ENCODE measurements at regions not wholly inside any gene's neighbourhood (a gene's known extent, or its start where the extent isn't known, plus 50 kb on each side); places are given as distances from the start of the nearest gene placed in this dataset.
"Not testable (repeated sequence)": the region's sequence is repeated elsewhere in the genome, so short reads cannot be mapped to it uniquely, and the experiment has no call there.

- no peak for DNase-seq (ENCODE audit: low spot score)
These were observed 336.6 kb downstream of the HGF start for GRCh38 chr7:81433206-81433605.

- DNase-seq (ENCODE audit: low spot score) = no peak
These were observed 339.1 kb downstream of the HGF start for GRCh38 chr7:81430761-81431160.

- no peak for DNase-seq (ENCODE audit: low spot score)
These were observed 339.7 kb downstream of the HGF start for GRCh38 chr7:81430150-81430549.

- DNase-seq (ENCODE audit: low spot score) = no peak
These were observed 342.4 kb downstream of the HGF start for GRCh38 chr7:81427461-81427860.

- no peak for DNase-seq (ENCODE audit: low spot score)
These were observed 349.2 kb downstream of the HGF start for GRCh38 chr7:81420526-81421226.

GRCh38 chr7:81419731-81420130, 350.1 kb downstream of the HGF start:
- no peak for DNase-seq (ENCODE audit: low spot score)

GRCh38 chr7:81416659-81417058, 353.2 kb downstream of the HGF start:
- no peak for DNase-seq (ENCODE audit: low spot score)

- DNase-seq (ENCODE audit: low spot score) = no peak
These were observed 354.7 kb downstream of the HGF start for GRCh38 chr7:81415181-81415580.

GRCh38 chr7:81414411-81414810, 355.4 kb downstream of the HGF start:
- DNase-seq (ENCODE audit: low spot score) = no peak

- no peak for DNase-seq (ENCODE audit: low spot score)
These were observed 359.3 kb downstream of the HGF start for GRCh38 chr7:81410471-81411117.

- DNase-seq (ENCODE audit: low spot score) = no peak
These were observed 361.1 kb downstream of the HGF start for GRCh38 chr7:81408728-81409127.

GRCh38 chr7:81407094-81407493, 362.8 kb downstream of the HGF start:
- no peak for DNase-seq (ENCODE audit: low spot score)

GRCh38 chr7:81404669-81405068, 365.2 kb downstream of the HGF start:
- no peak for DNase-seq (ENCODE audit: low spot score)

- DNase-seq (ENCODE audit: low spot score) = no peak
These were observed 367.6 kb downstream of the HGF start for GRCh38 chr7:81402227-81402626.

GRCh38 chr7:81399471-81399870, 370.4 kb downstream of the HGF start:
- DNase-seq (ENCODE audit: low spot score) = no peak

- no peak for DNase-seq (ENCODE audit: low spot score)
These were observed 375.8 kb downstream of the HGF start for GRCh38 chr7:81394029-81394428.

GRCh38 chr7:81393018-81393417, 376.8 kb downstream of the HGF start:
- no peak for DNase-seq (ENCODE audit: low spot score)

- no peak for DNase-seq (ENCODE audit: low spot score)
These were observed 384.5 kb downstream of the HGF start for GRCh38 chr7:81385370-81385769.

- no peak for DNase-seq (ENCODE audit: low spot score)
These were observed 386.0 kb downstream of the HGF start for GRCh38 chr7:81383846-81384245.

- not testable (repeated sequence) for DNase-seq (ENCODE audit: low spot score)
These were observed 395.2 kb downstream of the HGF start for GRCh38 chr7:81374641-81375040.

GRCh38 chr7:81370822-81371221, 399.0 kb downstream of the HGF start:
- no peak for DNase-seq (ENCODE audit: low spot score)

- peak; percentile 5 for DNase-seq (ENCODE audit: low spot score)
These were observed 402.4 kb downstream of the HGF start for GRCh38 chr7:81367326-81367931.

GRCh38 chr7:81366546-81366945, 403.3 kb downstream of the HGF start:
- peak; percentile 7 for DNase-seq (ENCODE audit: low spot score)

Measured in hepatic stellate cell (primary cell).